GM18502 (cell line): ENCODE measurements at regions not wholly inside any gene's neighbourhood (a gene's known extent, or its start where the extent isn't known, plus 50 kb on each side); places are given as distances from the start of the nearest gene placed in this dataset.
"Not testable (repeated sequence)": the region's sequence is repeated elsewhere in the genome, so short reads cannot be mapped to it uniquely, and the experiment has no call there.

Experiments used
- ATAC-seq: cut with Tn5 transposase; IDR thresholded peaks from one replicate; pipeline ENCODE4 v1.9.1; 2021; ENCODE audit warnings: mild to moderate bottlenecking; ENCODE audit not compliant: unreplicated experiment, poor library complexity

DNA sequence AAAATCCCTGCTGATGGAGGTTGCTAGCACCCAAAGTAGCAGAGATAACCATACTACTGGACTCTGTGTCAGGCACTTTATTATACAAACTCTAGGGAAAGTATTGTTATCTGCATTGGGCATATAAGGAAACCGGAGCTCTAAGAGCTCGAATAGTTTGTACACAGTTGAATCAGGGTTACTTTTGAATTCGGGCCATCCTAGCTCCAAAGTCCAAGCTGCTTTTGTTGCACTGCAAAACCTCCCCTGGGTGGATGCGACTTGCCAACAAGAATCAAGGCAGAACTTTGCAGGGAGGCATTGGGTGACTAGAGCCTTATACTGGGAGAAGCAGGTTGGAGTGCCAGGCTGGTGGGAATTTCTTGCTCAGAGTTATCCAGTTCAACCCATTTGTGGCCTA lies 435.1 kb downstream of the SPATA31D1 start:
- no peak for ATAC-seq

- ATAC-seq, result no peak
These were observed 436.1 kb downstream of the SPATA31D1 start for GRCh38 chr9:82424599-82425120.

DNA sequence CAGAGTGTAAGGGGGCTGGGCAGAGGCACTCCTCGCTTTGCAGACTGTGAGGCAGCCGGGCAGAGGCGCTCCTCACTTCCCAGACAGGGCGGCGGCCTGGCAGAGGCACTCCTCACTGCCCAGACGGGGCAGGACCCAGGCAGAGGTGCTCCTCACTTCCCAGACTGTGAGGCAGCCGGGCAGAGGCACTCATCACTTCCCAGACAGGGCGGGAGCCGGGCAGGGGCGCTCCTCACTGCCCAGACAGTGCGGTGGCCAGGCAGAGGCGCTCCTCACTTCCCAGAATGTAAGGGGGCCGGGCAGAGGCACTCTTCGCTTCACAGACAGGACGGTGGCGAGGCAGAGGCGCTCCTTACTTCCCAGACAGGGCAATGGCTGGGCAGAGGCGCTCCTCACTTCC lies 442.5 kb downstream of the SPATA31D1 start:
- no peak for ATAC-seq

- ATAC-seq, result not testable (repeated sequence)
These were observed 444.8 kb downstream of the SPATA31D1 start for GRCh38 chr9:82433290-82433931.

GRCh38 chr9:82436475-82436874 lies 447.9 kb downstream of the SPATA31D1 start:
- no peak for ATAC-seq

DNA sequence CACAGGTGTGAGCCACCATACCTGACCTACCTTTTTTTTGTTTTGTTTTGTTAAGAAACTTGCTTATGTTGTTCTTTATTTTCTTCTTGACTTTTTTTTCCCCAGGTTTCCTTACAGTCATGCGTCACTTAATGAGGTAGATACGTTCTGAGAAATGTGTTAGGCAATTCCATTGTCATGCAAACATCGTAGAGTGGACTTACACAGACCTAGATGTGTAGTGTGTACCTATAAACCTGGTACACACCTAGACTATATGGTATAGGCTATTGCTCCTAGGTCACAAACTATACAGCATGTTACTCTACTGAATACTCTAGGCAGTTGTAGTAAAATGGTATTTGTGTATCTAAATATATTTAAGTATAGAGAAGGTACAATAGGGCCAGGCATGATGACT lies 448.6 kb downstream of the SPATA31D1 start:
- not testable (repeated sequence) for ATAC-seq

- ATAC-seq, result no peak
These were observed 450.0 kb downstream of the SPATA31D1 start for GRCh38 chr9:82438581-82438980.

DNA sequence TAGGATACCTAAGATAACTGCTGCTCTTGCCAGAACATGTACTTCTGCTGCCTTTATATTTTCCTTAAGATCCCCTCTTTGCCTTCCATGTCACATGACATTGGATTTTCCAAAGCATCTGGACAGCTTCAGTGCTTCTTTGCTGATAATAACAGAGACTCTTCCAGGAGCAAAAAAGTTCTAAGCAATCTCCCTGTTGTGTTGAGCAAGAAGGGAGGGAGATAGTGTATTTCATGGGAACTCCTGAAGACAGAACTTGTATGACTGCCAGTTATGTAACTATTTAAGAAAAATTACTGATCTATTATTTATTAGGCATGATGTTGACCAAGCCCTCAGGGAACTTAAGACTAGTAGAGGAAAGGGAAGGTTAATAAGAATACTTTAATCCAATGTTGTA lies 454.7 kb downstream of the SPATA31D1 start:
- ATAC-seq, result no peak

DNA sequence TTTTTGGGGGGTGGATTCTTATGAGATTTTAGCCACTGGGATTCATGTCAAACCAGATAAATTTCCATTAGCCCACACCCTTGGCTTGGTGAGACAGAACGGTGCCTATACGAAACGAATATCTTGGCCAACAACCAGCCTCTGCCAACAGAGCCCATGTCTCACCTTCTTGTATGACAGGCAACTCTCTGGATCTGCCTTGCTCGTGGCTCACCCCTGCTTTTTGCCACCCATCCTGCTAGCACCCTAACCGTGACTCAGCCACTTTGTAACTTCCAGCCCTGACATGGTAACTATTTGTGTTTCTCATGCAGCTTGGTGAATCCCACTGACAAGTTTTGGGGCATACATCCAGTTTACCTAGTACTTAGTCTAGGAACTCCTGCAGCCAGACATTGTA lies 457.0 kb downstream of the SPATA31D1 start:
- ATAC-seq, result no peak

- no peak for ATAC-seq
These were observed 458.8 kb downstream of the SPATA31D1 start for GRCh38 chr9:82447343-82447742.

GRCh38 chr9:82449986-82450385 lies 461.4 kb downstream of the SPATA31D1 start:
- no peak for ATAC-seq

DNA sequence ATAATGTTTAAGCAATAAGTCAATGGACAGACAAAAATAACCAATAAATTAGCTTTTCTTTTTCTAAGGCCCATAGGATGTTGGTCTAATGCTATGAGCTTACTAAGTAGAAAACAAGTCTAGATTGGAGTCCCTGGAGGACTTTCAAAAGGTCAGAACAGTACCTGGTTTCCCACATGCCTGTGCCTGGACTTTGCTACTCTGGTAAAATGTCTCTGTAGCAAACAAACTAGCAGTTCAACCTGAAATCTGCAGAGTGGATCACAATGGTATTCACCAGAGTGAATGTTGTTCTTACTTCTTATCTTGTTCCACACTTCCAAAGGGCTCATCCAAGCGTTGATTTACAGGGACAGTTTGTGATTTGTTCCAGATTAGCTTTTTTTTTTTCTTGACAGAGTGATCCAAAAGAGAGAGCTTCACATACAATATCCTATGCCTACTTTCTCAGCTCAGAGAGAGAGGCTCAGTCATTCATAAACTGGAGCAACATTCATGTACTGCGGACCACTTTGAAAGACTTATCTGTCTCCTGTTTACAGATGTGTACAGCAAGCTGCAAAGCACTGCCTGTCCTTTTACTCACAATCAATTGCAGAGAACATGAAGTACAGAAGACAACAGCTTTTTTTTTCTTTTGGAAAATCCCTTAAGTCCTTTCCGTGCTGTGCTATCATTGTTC lies 466.1 kb downstream of the SPATA31D1 start:
- no peak for ATAC-seq

GRCh38 chr9:82456642-82457041 lies 468.1 kb downstream of the SPATA31D1 start:
- ATAC-seq, result no peak

DNA sequence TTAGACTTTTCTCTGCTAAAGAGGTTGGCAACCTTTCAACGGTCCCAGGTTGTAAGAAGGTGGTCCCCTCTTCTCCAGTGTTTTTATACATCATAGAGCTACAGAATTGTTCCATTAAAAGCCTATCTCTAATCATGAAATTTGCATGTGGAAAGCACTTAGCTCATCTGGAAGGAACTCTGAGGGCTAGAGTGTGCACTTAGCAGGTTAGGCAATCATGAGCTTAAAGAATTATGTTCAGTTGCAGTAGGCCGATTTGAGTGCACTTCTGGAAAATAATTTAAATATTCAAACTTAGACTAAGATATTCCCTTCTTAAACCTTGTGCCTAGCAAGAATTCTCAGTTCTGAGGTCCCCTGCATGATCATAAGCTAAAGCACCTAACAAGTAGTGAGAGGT lies 468.7 kb downstream of the SPATA31D1 start:
- ATAC-seq, result no peak

DNA sequence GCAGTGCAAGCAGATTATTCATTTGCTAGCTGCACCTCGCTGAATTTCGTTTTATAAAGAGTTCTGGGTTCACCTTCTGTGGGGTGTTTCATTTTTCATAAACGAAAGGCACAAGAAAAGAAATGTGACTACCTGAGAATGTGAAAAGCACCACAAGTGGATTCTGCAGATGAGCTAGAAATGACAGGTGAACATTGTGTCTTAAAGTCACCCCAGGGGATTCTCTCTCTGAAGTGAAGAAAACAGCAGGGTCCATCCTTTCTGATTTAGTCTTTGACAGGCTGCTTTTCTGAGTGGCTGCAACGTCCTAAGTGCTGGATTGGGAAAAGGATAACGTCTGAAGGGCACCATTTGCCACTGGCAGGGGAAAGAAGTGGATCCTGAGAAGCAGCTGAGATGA lies 469.3 kb downstream of the SPATA31D1 start:
- no peak for ATAC-seq

- ATAC-seq, result no peak
These were observed 469.7 kb downstream of the SPATA31D1 start for GRCh38 chr9:82458296-82458695.

GRCh38 chr9:82466616-82467260 lies 478.2 kb downstream of the SPATA31D1 start:
- no peak for ATAC-seq

DNA sequence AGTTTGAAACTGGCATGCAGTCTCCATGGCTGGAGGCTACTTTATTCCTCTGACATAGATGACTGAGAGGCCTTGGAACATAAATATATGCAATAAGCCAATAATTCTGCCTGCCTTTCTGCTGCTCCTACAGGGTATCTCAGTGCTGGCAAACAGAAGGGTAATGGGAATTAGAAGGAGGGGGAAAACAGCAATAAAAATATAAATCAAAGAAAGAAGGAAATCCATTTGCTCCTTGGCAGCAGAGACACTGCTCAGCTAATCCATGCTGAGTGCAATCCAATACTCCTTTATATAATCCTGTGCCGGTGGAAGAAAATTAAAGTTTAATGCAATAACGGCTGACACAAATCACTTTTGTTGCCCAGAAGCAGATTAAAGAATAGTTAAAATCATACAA lies 478.9 kb downstream of the SPATA31D1 start:
- ATAC-seq, result no peak

DNA sequence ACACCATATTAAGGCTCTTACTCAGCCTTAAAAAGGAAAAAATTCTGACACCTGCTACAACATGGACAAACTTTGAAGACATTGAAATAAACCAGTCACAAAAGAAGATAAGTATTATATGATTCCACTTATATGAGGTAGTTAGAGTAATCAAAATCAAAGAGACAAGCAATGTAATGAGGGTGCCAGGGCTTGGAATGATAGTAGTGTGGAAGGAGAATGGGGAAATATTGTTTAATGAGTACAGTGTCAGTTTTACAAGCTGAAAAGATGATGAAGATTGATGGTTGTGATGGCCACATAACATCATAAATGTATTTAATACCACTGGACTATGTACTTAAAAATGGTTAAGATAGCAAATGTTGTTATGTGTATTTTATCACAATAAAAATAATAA lies 485.7 kb downstream of the SPATA31D1 start:
- ATAC-seq, result no peak

- no peak for ATAC-seq
These were observed 487.2 kb downstream of the SPATA31D1 start for GRCh38 chr9:82475584-82476301.

DNA sequence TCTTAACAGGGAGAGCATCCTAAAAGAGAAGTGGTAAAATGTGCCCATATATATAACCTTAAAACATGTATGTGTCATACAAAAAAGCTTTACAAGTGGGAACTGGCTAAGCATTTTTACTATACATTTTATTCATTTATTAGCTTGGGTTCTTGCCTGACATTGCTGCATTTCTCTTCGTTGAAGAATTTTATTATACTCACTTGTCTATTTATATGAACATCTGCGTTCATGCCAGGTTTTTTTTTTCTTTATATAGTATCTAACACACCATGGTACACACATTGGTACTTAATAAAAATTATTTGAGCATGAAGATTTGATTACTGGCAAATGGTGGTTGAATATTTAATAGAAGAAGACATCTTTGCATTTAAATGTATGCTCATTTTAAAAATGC lies 492.3 kb downstream of the SPATA31D1 start:
- ATAC-seq, result no peak
